ENCODE measurements at regions not wholly inside any gene's neighbourhood (a gene's known extent, or its start where the extent isn't known, plus 50 kb on each side); places are given as distances from the start of the nearest gene placed in this dataset.

DNA sequence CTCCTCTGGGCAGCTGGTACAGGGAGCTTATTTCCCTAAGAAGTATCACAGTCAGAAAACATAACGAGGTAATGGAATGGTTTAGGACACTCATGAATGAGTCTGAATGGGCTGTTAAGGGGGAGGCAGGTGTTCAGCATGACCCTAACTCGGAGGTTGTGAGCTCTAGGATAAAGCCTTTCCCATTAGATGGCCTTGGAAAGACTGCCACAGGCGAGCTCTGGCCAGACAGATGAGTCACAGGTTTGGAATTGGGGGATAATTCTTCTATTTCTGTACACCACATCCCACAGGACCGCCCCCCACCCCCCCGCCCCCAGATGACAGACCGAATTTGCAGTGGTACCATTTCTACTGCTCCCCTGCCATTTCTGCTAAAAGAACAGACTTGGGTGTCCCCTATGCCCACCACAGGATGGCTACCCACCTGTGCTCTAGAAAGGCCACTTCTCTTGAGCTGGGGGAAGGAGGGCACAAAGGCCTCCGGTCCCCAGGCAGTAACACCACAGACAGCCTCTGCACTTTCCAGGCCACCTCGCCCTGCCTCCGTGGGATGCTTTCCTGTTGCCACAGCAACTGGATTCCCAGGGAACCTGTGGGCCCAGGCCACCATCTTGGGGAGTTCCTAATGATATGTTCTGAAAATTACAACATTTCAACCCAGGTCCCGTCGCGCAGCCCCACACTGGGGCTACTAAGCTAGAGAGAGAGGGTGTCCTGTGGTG, 76.7 kb downstream of the TRIM29 start:
- peak; percentile 28 for DNase-seq

DNA sequence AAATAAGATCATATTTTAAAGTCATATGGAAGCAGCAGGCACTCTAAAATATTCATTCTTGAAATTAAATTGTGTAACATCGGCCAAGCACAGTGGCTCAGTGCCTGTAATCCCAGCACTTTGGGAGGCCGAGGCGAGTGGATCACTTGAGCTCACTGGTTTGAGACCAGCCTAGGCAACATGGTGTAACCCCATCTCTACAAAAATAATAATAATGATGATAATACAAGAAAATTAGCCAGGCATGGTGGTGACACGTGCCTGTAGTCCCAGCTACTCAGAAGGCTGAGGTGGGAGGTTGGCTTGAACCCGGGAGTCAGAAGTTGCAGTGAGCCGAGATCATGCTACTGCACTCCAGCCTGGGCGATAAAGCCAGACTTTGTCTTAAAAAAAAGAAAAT, 77.4 kb downstream of the TRIM29 start:
- no peak for DNase-seq

DNA sequence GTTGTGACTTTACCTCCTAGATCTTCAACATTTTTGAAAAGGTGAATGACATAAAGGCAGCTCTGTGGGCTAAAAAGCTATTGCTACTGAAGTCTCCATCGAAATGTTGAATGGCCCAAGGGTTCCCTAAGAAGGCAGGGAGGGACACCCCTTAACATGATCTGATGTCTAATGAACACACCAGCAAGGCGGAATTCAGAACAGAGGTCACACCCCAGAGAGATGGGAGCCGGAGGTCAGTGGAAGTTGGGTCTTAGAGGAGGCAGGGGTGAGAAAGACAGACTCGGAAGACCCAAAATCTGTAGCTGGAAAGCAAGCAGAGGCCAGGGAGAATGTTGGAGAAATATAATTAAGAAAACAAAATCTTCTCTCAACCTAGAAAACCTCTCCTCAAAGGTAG, 79.0 kb downstream of the TRIM29 start:
- no peak for DNase-seq

DNA sequence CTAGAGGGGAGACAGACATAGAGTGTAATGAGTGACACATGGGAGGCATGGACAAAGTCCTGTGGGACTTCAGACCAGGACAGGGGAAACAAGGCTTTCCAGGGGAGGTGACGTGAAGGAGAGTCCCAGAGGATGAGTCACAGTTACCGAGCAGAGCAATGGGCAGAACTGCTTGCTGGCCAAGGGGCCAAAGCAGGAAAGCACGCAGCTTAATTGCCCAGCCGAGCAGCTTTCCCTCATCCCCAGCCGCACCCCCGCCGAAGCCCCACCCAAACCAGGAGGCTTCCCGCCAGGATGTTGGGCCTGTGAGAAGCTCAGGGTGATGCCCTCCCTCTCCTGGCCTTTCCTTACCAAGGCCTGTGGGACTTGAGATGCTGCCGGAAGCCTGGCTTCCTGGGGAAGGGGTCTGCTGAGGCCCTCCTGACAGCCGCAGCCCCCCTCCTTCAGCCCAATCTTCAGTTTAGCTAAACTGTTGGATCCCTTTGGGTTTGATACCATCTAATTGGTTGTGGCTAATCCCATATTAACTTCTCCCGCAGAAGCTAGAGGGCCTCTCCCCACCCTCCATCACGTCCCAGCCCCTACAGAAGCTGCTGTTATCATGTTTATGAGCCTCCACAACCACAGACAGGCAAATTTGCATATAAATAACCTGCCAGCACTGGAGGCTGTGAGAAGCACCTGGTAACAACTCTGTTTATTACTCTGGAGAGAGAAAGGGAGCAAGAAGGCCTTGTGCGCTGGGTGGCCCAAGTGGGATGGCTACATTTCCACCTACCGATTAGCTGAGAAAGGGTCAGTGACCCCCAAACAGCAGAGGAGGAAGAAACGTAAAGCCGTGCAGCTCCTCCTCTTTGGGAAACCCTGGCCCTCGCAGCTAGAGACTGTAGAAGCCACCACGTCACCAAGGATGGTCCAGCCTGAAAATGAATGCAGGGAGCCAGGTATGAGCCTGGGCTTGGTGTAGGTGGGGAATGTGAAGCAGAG, 80.0 kb downstream of the TRIM29 start:
- peak; percentile 32 for DNase-seq

DNA sequence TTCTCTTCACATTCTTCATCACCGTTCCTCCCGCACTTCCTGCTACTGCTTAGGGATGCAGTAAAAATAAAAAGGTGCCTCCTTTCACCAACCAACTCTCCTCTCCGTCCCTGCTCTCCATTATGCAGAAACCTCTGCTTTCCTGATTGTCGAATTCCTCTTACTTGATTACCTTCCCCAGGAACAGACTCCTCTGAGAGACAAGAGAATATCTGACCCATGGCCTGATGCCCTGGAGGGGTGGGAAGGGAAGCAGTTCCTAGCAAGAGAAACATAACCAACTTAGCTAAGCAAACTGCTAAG, 80.9 kb downstream of the TRIM29 start:
- no peak for DNase-seq

- peak; percentile 20 for DNase-seq
These were observed 81.4 kb downstream of the TRIM29 start for GRCh38 chr11:120056301-120057027.

DNA sequence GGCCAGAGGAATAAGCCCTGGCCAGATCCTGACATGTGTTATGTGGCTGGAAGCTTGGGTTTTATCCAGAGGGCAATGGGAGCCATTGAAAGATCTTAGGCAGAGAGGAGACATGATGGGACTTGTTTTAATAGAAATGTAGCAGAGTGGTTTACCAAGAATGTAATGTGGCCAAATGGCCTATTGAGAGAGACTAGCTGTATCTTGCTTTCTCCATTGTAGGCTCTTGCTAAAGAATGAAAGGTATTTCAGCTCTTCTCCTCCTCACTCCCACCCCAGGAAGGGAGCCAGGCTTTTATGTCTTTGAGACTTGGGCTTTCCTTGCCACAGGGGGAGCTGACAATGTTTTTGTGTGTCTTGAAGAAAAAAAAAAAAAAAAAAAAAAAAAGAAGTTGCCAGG, 82.3 kb downstream of the TRIM29 start:
- DNase-seq, result no peak

DNA sequence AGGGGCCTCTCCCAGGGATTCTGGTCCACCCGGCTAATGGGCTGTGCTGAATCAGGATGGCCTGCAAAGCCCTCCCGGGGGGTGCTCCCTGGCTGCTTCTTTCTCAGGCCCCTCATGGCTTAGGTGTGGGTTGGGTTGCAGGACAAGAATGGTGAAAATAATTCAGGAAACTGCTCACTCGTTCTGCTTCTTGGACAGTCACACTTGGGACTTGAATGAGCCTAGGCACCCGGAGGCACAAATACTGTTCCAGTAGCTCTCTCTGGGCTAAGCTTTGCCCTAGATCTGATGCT, 83.2 kb downstream of the TRIM29 start:
- DNase-seq, result peak; percentile 33

GRCh38 chr11:120054016-120054752, 83.7 kb downstream of the TRIM29 start:
- DNase-seq, result peak; percentile 1

GRCh38 chr11:120052196-120052775, 85.6 kb downstream of the TRIM29 start:
- peak; percentile 23 for DNase-seq

DNA sequence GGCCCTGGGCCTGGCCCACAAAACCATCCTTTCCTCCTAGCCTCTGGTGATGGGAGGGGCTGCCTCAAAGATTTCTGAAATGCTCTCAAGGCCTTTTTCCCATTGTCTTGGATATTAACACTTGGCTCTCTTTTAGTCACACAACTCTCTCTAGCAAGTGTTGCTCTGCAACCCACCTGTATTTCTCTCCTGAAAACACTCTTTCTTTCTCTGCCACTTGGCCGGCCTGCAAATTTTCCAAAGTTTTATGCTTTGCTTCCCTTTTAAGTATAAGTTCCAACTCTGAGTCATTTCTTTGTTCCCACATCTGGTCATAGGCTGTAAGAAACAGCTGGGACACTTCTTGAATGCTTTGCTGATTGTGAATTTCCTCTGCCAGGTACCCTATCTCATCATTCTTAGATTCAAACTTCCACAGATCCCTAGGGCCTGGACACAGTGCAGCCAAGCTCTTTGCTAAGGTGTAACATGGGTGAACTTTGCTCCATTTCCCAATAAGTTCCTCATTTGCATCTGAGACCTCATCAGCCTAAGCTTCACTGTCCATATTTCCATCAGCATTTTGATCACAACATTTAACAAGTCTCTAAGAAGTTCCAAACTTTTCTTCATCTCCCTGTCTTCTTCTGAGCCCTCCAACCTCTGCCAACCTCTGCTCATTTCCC, 93.8 kb downstream of the TRIM29 start:
- peak; percentile 10 for DNase-seq

GRCh38 chr11:120043328-120043945, 94.5 kb downstream of the TRIM29 start:
- peak; percentile 20 for DNase-seq

DNA sequence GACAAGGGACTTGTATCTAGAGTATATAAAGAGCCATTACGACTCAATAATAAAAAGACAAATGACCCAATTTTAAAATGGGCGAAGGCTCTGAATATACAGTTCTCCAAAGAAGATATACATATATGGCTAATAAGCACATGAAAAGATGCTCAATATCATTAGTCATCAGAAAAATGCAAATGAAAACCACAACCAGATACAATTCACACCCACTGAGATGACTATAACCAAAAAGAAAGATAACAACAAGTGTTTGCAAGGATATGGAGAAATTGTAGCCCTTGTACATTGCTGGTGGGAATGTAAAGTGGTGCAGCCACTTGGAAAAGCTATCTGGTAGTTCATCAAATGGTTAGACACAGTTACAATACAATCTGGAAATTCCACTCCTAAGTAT, 96.3 kb downstream of the TRIM29 start:
- no peak for DNase-seq

- DNase-seq, result peak; percentile 3
These were observed 97.6 kb downstream of the TRIM29 start for GRCh38 chr11:120040151-120040840.

DNA sequence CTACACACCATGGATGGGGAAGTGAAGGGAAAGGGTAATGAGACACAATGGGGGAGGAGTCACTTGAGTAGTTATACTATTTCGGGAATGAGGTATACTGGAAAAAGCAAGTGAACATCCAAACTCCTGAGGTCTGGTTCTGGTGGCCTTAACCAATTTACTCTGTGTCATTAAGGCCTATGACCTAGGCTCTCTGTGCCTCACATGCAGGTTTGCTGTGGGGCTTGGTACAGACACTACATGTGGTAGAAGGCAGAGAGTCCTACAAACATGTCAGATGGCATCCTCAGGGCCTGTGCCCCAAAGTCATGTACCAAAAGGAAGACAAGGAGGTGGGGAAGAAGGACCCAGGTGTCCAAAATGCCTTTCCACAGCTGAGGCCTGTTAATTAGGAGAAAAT, 98.9 kb downstream of the TRIM29 start:
- peak; percentile 1 for DNase-seq

GRCh38 chr11:120037111-120037510, 100.8 kb downstream of the TRIM29 start:
- DNase-seq, result peak; percentile 17

- DNase-seq, result peak; percentile 15
These were observed 102.2 kb downstream of the TRIM29 start for GRCh38 chr11:120035756-120036155.

GRCh38 chr11:120034881-120035630, 102.9 kb downstream of the TRIM29 start:
- peak; percentile 18 for DNase-seq

GRCh38 chr11:120034176-120034875, 103.6 kb downstream of the TRIM29 start:
- peak; percentile 12 for DNase-seq
